ENCODE measurements at regions not wholly inside any gene's neighbourhood (a gene's known extent, or its start where the extent isn't known, plus 50 kb on each side); places are given as distances from the start of the nearest gene placed in this dataset.
A peak's percentile ranks its signal among the peaks of the same experiment; 100 is the strongest.

GRCh38 chr2:67476809-67477790 is 80.0 kb downstream of the ETAA1 start:
- Histone ChIP-seq H3K4me3 (ENCODE audit: low read depth, low read length) (no peak overlapping the region), H3K9me3 (ENCODE audit: severe bottlenecking) (no peaks in the 10 kb centered on the region), H3K27ac (no peak overlapping the region), H3K27me3 (ENCODE audit: insufficient read depth, low read depth, severe bottlenecking) (peaks cover 94% of the 10 kb centered on the region), H3K36me3 (no peaks in the 10 kb centered on the region)
- TF ChIP-seq CTCF (IDR thresholded peaks at IDR 0.05; ENCODE audit: low read depth, low read length) = peak; percentile 49
- peak; percentile 9 for DNase-seq

GRCh38 chr2:67479261-67479660 is 82.1 kb downstream of the ETAA1 start:
- Histone ChIP-seq H3K4me3 (ENCODE audit: low read depth, low read length) (no peak overlapping the region), H3K9me3 (ENCODE audit: severe bottlenecking) (no peaks in the 10 kb centered on the region), H3K27me3 (ENCODE audit: insufficient read depth, low read depth, severe bottlenecking) (peaks cover 90% of the 10 kb centered on the region), H3K27ac (no peak overlapping the region), H3K36me3 (no peaks in the 10 kb centered on the region)
- no peak for TF ChIP-seq CTCF (IDR thresholded peaks at IDR 0.05; ENCODE audit: low read depth, low read length)
- DNase-seq = no peak

GRCh38 chr2:67485431-67485830 is 88.3 kb downstream of the ETAA1 start:
- Histone ChIP-seq H3K36me3 (no peaks in the 10 kb centered on the region), H3K27ac (no peak overlapping the region), H3K9me3 (ENCODE audit: severe bottlenecking) (no peaks in the 10 kb centered on the region), H3K27me3 (ENCODE audit: insufficient read depth, low read depth, severe bottlenecking) (peaks cover 84% of the 10 kb centered on the region), H3K4me3 (ENCODE audit: low read depth, low read length) (no peak overlapping the region)
- TF ChIP-seq CTCF (IDR thresholded peaks at IDR 0.05; ENCODE audit: low read depth, low read length) = no peak
- DNase-seq = no peak

- Histone ChIP-seq H3K9me3 (ENCODE audit: severe bottlenecking) (no peaks in the 10 kb centered on the region), H3K4me3 (ENCODE audit: low read depth, low read length) (no peak overlapping the region), H3K36me3 (no peaks in the 10 kb centered on the region), H3K27ac (no peak overlapping the region), H3K27me3 (ENCODE audit: insufficient read depth, low read depth, severe bottlenecking) (peaks cover 84% of the 10 kb centered on the region)
- no peak for TF ChIP-seq CTCF (IDR thresholded peaks at IDR 0.05; ENCODE audit: low read depth, low read length)
- DNase-seq = no peak
These were observed 89.1 kb downstream of the ETAA1 start for GRCh38 chr2:67486041-67486796.

GRCh38 chr2:67487993-67488392 is 90.9 kb downstream of the ETAA1 start:
- no peak for TF ChIP-seq CTCF (IDR thresholded peaks at IDR 0.05; ENCODE audit: low read depth, low read length)
- H3K27me3 ChIP-seq (ENCODE audit: insufficient read depth, low read depth, severe bottlenecking) = peaks cover 87% of the 10 kb centered on the region
- H3K27ac ChIP-seq = no peak overlapping the region
- no peaks in the 10 kb centered on the region for H3K36me3 ChIP-seq
- no peak overlapping the region for H3K4me3 ChIP-seq (ENCODE audit: low read depth, low read length)
- no peaks in the 10 kb centered on the region for H3K9me3 ChIP-seq (ENCODE audit: severe bottlenecking)
- DNase-seq = no peak
